ENCODE measurements at regions not wholly inside any gene's neighbourhood (a gene's known extent, or its start where the extent isn't known, plus 50 kb on each side); places are given as distances from the start of the nearest gene placed in this dataset.

DNA sequence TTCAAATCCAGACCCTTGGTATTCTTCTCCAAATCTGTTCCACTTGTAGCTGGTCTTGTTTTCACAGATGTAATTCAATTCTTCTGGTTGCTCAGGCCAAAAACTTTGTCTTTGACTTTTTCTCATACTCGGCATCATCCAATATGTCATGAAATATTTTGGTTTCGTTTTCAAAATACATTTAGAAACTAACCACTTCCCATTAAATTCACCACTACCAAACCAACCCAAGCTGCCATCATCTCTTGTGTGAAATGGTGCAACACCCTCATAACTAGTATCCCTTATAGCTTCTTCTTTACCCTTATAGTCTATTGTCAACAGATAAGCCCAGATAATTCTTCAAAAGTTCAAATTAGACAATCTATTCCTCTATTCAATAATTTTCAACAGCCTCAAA is 192.1 kb downstream of the PRR32 start:
- no peak overlapping the region for H3K9ac ChIP-seq (replicated peaks in 1 of 4; ENCODE audit: extremely low read depth in 1 of 4, low read depth in 3 of 4, low read length in 3 of 4)
- H4K20me1 ChIP-seq (replicated peaks in 1 of 2; ENCODE audit: control insufficient read depth in 1 of 2, insufficient read depth in 2 of 2, low read length in 2 of 2): no peaks in the 10 kb centered on the region
- no peak overlapping the region for H3K23ac ChIP-seq (ENCODE audit: insufficient read length)
- H3K79me2 ChIP-seq (ENCODE audit: control insufficient read depth in 1 of 2, insufficient read depth in 2 of 2, low read length in 2 of 2): no peaks in the 10 kb centered on the region
- no peak overlapping the region for H3K4me2 ChIP-seq (ENCODE audit: insufficient read depth in 1 of 2, low read depth in 2 of 2, low read length in 2 of 2)
- ChIA-PET CTCF (ENCODE audit: partially characterized antibody) (no interaction called here), POLR2A (ENCODE audit: partially characterized antibody) (no interaction called here)
- no peak overlapping the region for H2BK12ac ChIP-seq (ENCODE audit: low read depth, low read length)
- no peak overlapping the region for H2AK5ac ChIP-seq (ENCODE audit: low read depth, low read length)
- H3K23me2 ChIP-seq (ENCODE audit: low read depth, low read length): no peaks in the 10 kb centered on the region
- H2BK120ac ChIP-seq (replicated peaks; ENCODE audit: low read depth, low read length): no peak overlapping the region
- H2AFZ ChIP-seq (ENCODE audit: low read length): no peak overlapping the region
- no peak overlapping the region for H3K18ac ChIP-seq (ENCODE audit: extremely low read depth, low read length)
- no peaks in the 10 kb centered on the region for H3K36me3 ChIP-seq (ENCODE audit: control insufficient read depth in 2 of 4, insufficient read depth in 4 of 4, low read length in 3 of 4)
- no peak overlapping the region for H3K14ac ChIP-seq (ENCODE audit: insufficient read length)
- H3K79me1 ChIP-seq (ENCODE audit: low read depth, low read length): no peaks in the 10 kb centered on the region
- DNase-seq (ENCODE audit: low read depth in 1 of 2, low spot score in 2 of 2): no peak
- no peak for TF ChIP-seq SAP30 (IDR thresholded peaks at IDR 0.05; ENCODE audit: insufficient read depth, insufficient replicate concordance, low read length)
- TF ChIP-seq KDM4A (IDR thresholded peaks at IDR 0.05; ENCODE audit: low read depth, low read length, severe bottlenecking): no peak
- no peak for TF ChIP-seq RNF2 (IDR thresholded peaks at IDR 0.05; ENCODE audit: borderline replicate concordance, low read depth, low read length, missing control alignments, poor library complexity, severe bottlenecking)
- no peak for TF ChIP-seq TAF1 (IDR thresholded peaks at IDR 0.05; ENCODE audit: low read depth, low read length)
- TF ChIP-seq KDM5A (IDR thresholded peaks at IDR 0.05; ENCODE audit: low read length): no peak
- no peak for TF ChIP-seq POLR2AphosphoS5 (IDR thresholded peaks at IDR 0.05; ENCODE audit: low read depth, low read length)
- no peak for TF ChIP-seq MAFK (IDR thresholded peaks at IDR 0.05; ENCODE audit: low read depth, low read length)
- TF ChIP-seq CHD1 (IDR thresholded peaks at IDR 0.05; ENCODE audit: low read depth, low read length): no peak
- no peak overlapping the region for H3K27ac ChIP-seq (ENCODE audit: low read depth, low read length)
- H3K9me3 ChIP-seq (ENCODE audit: insufficient read depth in 2 of 2, low read depth in 1 of 2, low read length in 1 of 2): no peaks in the 10 kb centered on the region
- WGBS, 2 experiments (ENCODE audit: extremely low coverage in 1 of 2, insufficient coverage in 1 of 2, insufficient read length in 1 of 2, insufficient replicate concordance in 2 of 2, low coverage in 1 of 2, low lambda C conversion rate in 2 of 2, missing lambda C conversion rate in 1 of 2): 93% methylated on average over 2 of the region's 2 CpGs; no CpG with 5 or more reads in 1 of the 2 experiments
- H3K4ac ChIP-seq (replicated peaks; ENCODE audit: insufficient read length, low read depth, low read length): no peak overlapping the region
- no peak overlapping the region for H4K8ac ChIP-seq (ENCODE audit: extremely low read depth, insufficient read depth, low read length)
- no peak overlapping the region for H2BK5ac ChIP-seq (ENCODE audit: low read depth, low read length)
- no peak for FAIRE-seq
- H2BK15ac ChIP-seq (ENCODE audit: low read length): no peak overlapping the region
- no peak overlapping the region for H2BK20ac ChIP-seq (ENCODE audit: low read length)
- no peak overlapping the region for H4K5ac ChIP-seq (ENCODE audit: insufficient read length, low read depth, low read length)
- H3K56ac ChIP-seq (replicated peaks; ENCODE audit: insufficient read length, low read depth, low read length): no peak overlapping the region
- H3K4me1 ChIP-seq (replicated peaks in 1 of 4; ENCODE audit: control insufficient read depth in 3 of 4, insufficient read depth in 4 of 4, low read length in 3 of 4): no peaks in the 10 kb centered on the region
- H3K27me3 ChIP-seq (replicated peaks in 1 of 4; ENCODE audit: control insufficient read depth in 3 of 4, extremely low read depth in 1 of 4, insufficient read depth in 3 of 4, low read length in 3 of 4): no peaks in the 10 kb centered on the region
- no peak overlapping the region for H4K91ac ChIP-seq (replicated peaks; ENCODE audit: insufficient read length, low read length)
- no peak overlapping the region for H3K4me3 ChIP-seq (ENCODE audit: extremely low read depth in 1 of 4, insufficient read depth in 2 of 4, low read depth in 3 of 4, low read length in 4 of 4)

All from H1 (cell line).